CD4-positive, alpha-beta memory T cell (primary cell): ENCODE measurements at regions not wholly inside any gene's neighbourhood (a gene's known extent, or its start where the extent isn't known, plus 50 kb on each side); places are given as distances from the start of the nearest gene placed in this dataset.

ENCODE experiments used
- CTCF ChIA-PET: fragments of 350-600 bp; sonication (Branson Sonifier 250); formaldehyde crosslinking; loops from one replicate; lab custom pipeline; 2021; ENCODE audit warnings: inconsistent platforms; ENCODE audit not compliant: partially characterized antibody; lab: Charles Lee
- POLR2A ChIA-PET: fragments of 350-600 bp; sonication (Branson Sonifier 250); formaldehyde crosslinking; loops from one replicate; lab custom pipeline; 2021; ENCODE audit not compliant: partially characterized antibody; lab: Charles Lee
- DNase-seq, 5 donors: peaks; one replicate each; pipeline versions ENCODE4 v3.0.0 to v3.0.0-alpha.2; 2020 to 2022; ENCODE audit warnings: mixed read lengths in 1 of 5
- H3K27ac ChIP-seq: one replicate; pipeline ENCODE4 v1.7.0; 2013; ENCODE audit warnings: low read depth, low read length
- H3K27me3 ChIP-seq: 2 replicates; pipeline ENCODE4 v1.7.0; 2013; ENCODE audit warnings: mild to moderate bottlenecking, low read length, moderate library complexity; ENCODE audit not compliant: insufficient read depth
- H3K36me3 ChIP-seq: 2 replicates; pipeline ENCODE4 v1.7.0; 2013; ENCODE audit warnings: mild to moderate bottlenecking, low read length, moderate library complexity; ENCODE audit not compliant: insufficient read depth
- H3K4me1 ChIP-seq: 2 replicates; pipeline ENCODE4 v1.7.0; 2013; ENCODE audit warnings: mild to moderate bottlenecking, low read length, moderate library complexity; ENCODE audit not compliant: insufficient read depth
- H3K4me3 ChIP-seq, 2 donors: one replicate each; pipeline ENCODE4 v1.7.0; 2013; ENCODE audit warnings: low read length in 2 of 2, mild to moderate bottlenecking in 1 of 2
- H3K9me3 ChIP-seq, 2 donors: one replicate each; pipeline ENCODE4 v1.7.0; 2013; ENCODE audit warnings: low read length in 2 of 2, control low read depth in 1 of 2; ENCODE audit not compliant: control insufficient read depth in 1 of 2
- H3K27ac Mint-ChIP-seq, 7 donors: one replicate each; pipeline ENCODE4 v1.8.0; 2020 to 2021; ENCODE audit warnings: mixed read lengths in 7 of 7, mild to moderate bottlenecking in 6 of 7, inconsistent platforms in 3 of 7, moderate library complexity in 3 of 7
- H3K27me3 Mint-ChIP-seq, 2 donors: one replicate each; pipeline ENCODE4 v1.8.0; 2020 to 2021; ENCODE audit warnings: mixed read lengths in 2 of 2
- H3K36me3 Mint-ChIP-seq, 2 donors: one replicate each; pipeline ENCODE4 v1.8.0; 2020 to 2021; ENCODE audit warnings: mixed read lengths in 2 of 2, inconsistent platforms in 1 of 2, mild to moderate bottlenecking in 1 of 2
- H3K4me1 Mint-ChIP-seq, 4 donors: one replicate each; pipeline ENCODE4 v1.8.0; 2020 to 2021; ENCODE audit warnings: mixed read lengths in 4 of 4, mild to moderate bottlenecking in 1 of 4
- H3K4me3 Mint-ChIP-seq, 8 donors: one replicate each; pipeline ENCODE4 v1.8.0; 2020 to 2021; ENCODE audit warnings: mixed read lengths in 8 of 8, mild to moderate bottlenecking in 7 of 8, moderate library complexity in 6 of 8, inconsistent platforms in 3 of 8
- H3K9me3 Mint-ChIP-seq, 8 donors: one replicate each; pipeline ENCODE4 v1.8.0; 2020 to 2021; ENCODE audit warnings: mixed read lengths in 8 of 8, mild to moderate bottlenecking in 5 of 8, inconsistent platforms in 3 of 8, moderate library complexity in 1 of 8
- intact Hi-C: fragments of 100-400 bp; cut with micrococcal nuclease; formaldehyde crosslinking; loops from one replicate; pipeline ENCODE4 v1.15.1; 2023

GRCh38 chr4:3845094-3845743 is 79.0 kb downstream of the ADRA2C start:
- POLR2A ChIA-PET = no interaction called here
- no peak overlapping the region for H3K4me3 Mint-ChIP-seq

GRCh38 chr4:3845744-3846429 is 79.7 kb downstream of the ADRA2C start:
- Mint-ChIP-seq H3K4me3 (no peak overlapping the region), H3K9me3 (peaks cover 0 to 12% (median 7%) of the 10 kb centered on the region in 8 donors), H3K27ac (no peak overlapping the region), H3K36me3 (no peaks in the 10 kb centered on the region), H3K4me1 (no peaks in the 10 kb centered on the region), H3K27me3 (peaks cover 5 to 11% of the 10 kb centered on the region in 2 donors)
- DNase-seq = no peak
- no peak overlapping the region for H3K4me3 ChIP-seq
- ChIA-PET POLR2A (no interaction called here), CTCF (no interaction called here)
- no peak overlapping the region for H3K27ac ChIP-seq
- no peaks in the 10 kb centered on the region for H3K4me1 ChIP-seq
- intact Hi-C loops = no loop called here
- H3K9me3 ChIP-seq = no peaks in the 10 kb centered on the region
- H3K36me3 ChIP-seq = no peaks in the 10 kb centered on the region
- no peaks in the 10 kb centered on the region for H3K27me3 ChIP-seq

More at GRCh38 chr4:3845094-3845743, 79.0 kb downstream of the ADRA2C start:
- H3K36me3 ChIP-seq = no peaks in the 10 kb centered on the region
- intact Hi-C loops = no loop called here
- H3K27ac Mint-ChIP-seq = no peak overlapping the region
- H3K36me3 Mint-ChIP-seq = no peaks in the 10 kb centered on the region
- H3K4me3 ChIP-seq = no peak overlapping the region
- H3K9me3 ChIP-seq = no peaks in the 10 kb centered on the region
- DNase-seq = no peak
- no peaks in the 10 kb centered on the region for H3K4me1 ChIP-seq
- H3K9me3 Mint-ChIP-seq = peaks cover 0 to 10% (median 3%) of the 10 kb centered on the region in 8 donors
- peaks cover 5 to 11% of the 10 kb centered on the region in 2 donors for H3K27me3 Mint-ChIP-seq
- CTCF ChIA-PET = no interaction called here
- no peaks in the 10 kb centered on the region for H3K4me1 Mint-ChIP-seq
- no peak overlapping the region for H3K27ac ChIP-seq
- H3K27me3 ChIP-seq = no peaks in the 10 kb centered on the region

- H3K27ac Mint-ChIP-seq = no peak overlapping the region
- ChIA-PET CTCF (no interaction called here), POLR2A (no interaction called here)
- Histone ChIP-seq H3K27ac (no peak overlapping the region), H3K27me3 (no peaks in the 10 kb centered on the region), H3K4me3 (no peak overlapping the region), H3K36me3 (no peaks in the 10 kb centered on the region), H3K9me3 (no peaks in the 10 kb centered on the region), H3K4me1 (no peaks in the 10 kb centered on the region)
- H3K4me3 Mint-ChIP-seq = no peak overlapping the region
- DNase-seq = no peak
- H3K9me3 Mint-ChIP-seq = peaks cover 0 to 12% (median 7%) of the 10 kb centered on the region in 8 donors
- intact Hi-C loops = no loop called here
- H3K27me3 Mint-ChIP-seq = peaks cover 6 to 9% of the 10 kb centered on the region in 2 donors
- H3K36me3 Mint-ChIP-seq = no peaks in the 10 kb centered on the region
- H3K4me1 Mint-ChIP-seq = no peaks in the 10 kb centered on the region
Observed at GRCh38 chr4:3847211-3847940, 81.2 kb downstream of the ADRA2C start.

- Histone ChIP-seq H3K36me3 (no peaks in the 10 kb centered on the region), H3K4me1 (no peaks in the 10 kb centered on the region), H3K9me3 (no peaks in the 10 kb centered on the region), H3K27ac (no peak overlapping the region), H3K27me3 (no peaks in the 10 kb centered on the region), H3K4me3 (no peak overlapping the region)
- ChIA-PET CTCF (no interaction called here), POLR2A (no interaction called here)
- no peaks in the 10 kb centered on the region for H3K4me1 Mint-ChIP-seq
- no peak for DNase-seq
- no peaks in the 10 kb centered on the region for H3K36me3 Mint-ChIP-seq
- no peak overlapping the region for H3K4me3 Mint-ChIP-seq
- intact Hi-C loops = no loop called here
- H3K27ac Mint-ChIP-seq = no peak overlapping the region
- peaks cover 0 to 12% (median 7%) of the 10 kb centered on the region in 8 donors for H3K9me3 Mint-ChIP-seq
- peaks cover 6 to 10% of the 10 kb centered on the region in 2 donors for H3K27me3 Mint-ChIP-seq
Observed at GRCh38 chr4:3848323-3848722, 82.1 kb downstream of the ADRA2C start.

- Mint-ChIP-seq H3K4me3 (no peak overlapping the region), H3K27me3 (peaks cover 6 to 11% of the 10 kb centered on the region in 2 donors), H3K27ac (no peak overlapping the region), H3K36me3 (no peaks in the 10 kb centered on the region), H3K4me1 (no peaks in the 10 kb centered on the region), H3K9me3 (peaks cover 0 to 12% (median 7%) of the 10 kb centered on the region in 8 donors)
- Histone ChIP-seq H3K4me3 (no peak overlapping the region), H3K36me3 (no peaks in the 10 kb centered on the region), H3K27ac (no peak overlapping the region), H3K9me3 (no peaks in the 10 kb centered on the region), H3K4me1 (no peaks in the 10 kb centered on the region), H3K27me3 (no peaks in the 10 kb centered on the region)
- intact Hi-C loops = no loop called here
- CTCF ChIA-PET = no interaction called here
- POLR2A ChIA-PET = no interaction called here
- no peak for DNase-seq
Observed at GRCh38 chr4:3849140-3849539, 83.0 kb downstream of the ADRA2C start.

- H3K27ac Mint-ChIP-seq = no peak overlapping the region
- no peaks in the 10 kb centered on the region for H3K36me3 Mint-ChIP-seq
- no peak overlapping the region for H3K4me3 ChIP-seq
- H3K27me3 Mint-ChIP-seq = peaks cover 12 to 13% of the 10 kb centered on the region in 2 donors
- no peaks in the 10 kb centered on the region for H3K9me3 ChIP-seq
- no peaks in the 10 kb centered on the region for H3K27me3 ChIP-seq
- no peak overlapping the region for H3K4me3 Mint-ChIP-seq
- H3K36me3 ChIP-seq = no peaks in the 10 kb centered on the region
- no peak overlapping the region for H3K27ac ChIP-seq
- no peak for DNase-seq
- H3K4me1 Mint-ChIP-seq = no peaks in the 10 kb centered on the region
- CTCF ChIA-PET = no interaction called here
- peaks cover 0 to 12% (median 7%) of the 10 kb centered on the region in 8 donors for H3K9me3 Mint-ChIP-seq
- intact Hi-C loops = no loop called here
- POLR2A ChIA-PET = no interaction called here
- H3K4me1 ChIP-seq = no peaks in the 10 kb centered on the region
Observed at GRCh38 chr4:3850128-3850527, 83.9 kb downstream of the ADRA2C start.

- Mint-ChIP-seq H3K27ac (no peak overlapping the region), H3K27me3 (peaks cover 11 to 12% of the 10 kb centered on the region in 2 donors), H3K36me3 (no peaks in the 10 kb centered on the region), H3K9me3 (peaks cover 0 to 12% (median 7%) of the 10 kb centered on the region in 8 donors), H3K4me3 (no peak overlapping the region), H3K4me1 (no peaks in the 10 kb centered on the region)
- Histone ChIP-seq H3K4me3 (no peak overlapping the region), H3K9me3 (no peaks in the 10 kb centered on the region), H3K27me3 (no peaks in the 10 kb centered on the region), H3K27ac (no peak overlapping the region), H3K4me1 (no peaks in the 10 kb centered on the region), H3K36me3 (no peaks in the 10 kb centered on the region)
- DNase-seq = no peak
- intact Hi-C loops = no loop called here
- POLR2A ChIA-PET = no interaction called here
- CTCF ChIA-PET = no interaction called here
Observed at GRCh38 chr4:3851211-3851610, 85.0 kb downstream of the ADRA2C start.
